DOHH2 (cell line): ENCODE measurements at regions not wholly inside any gene's neighbourhood (a gene's known extent, or its start where the extent isn't known, plus 50 kb on each side); places are given as distances from the start of the nearest gene placed in this dataset.

Source experiments
- H3F3A ChIP-seq: fragments of 200-600 bp; sonication (generic), shearing (Covaris generic); 2 replicates; pipeline ENCODE4 v1.6.0; 2016; ENCODE audit warnings: antibody characterized with exemption, mild to moderate bottlenecking; ENCODE audit not compliant: control insufficient read depth, insufficient read depth
- H3K27ac ChIP-seq: fragments of 200-600 bp; sonication (generic); 2 replicates; pipeline ENCODE4 v1.5.1; 2014; ENCODE audit warnings: low read depth, mild to moderate bottlenecking, low read length, moderate library complexity
- H3K27me3 ChIP-seq: fragments of 200-600 bp; sonication (generic); 2 replicates; pipeline ENCODE4 v1.6.1; 2014; ENCODE audit warnings: mild to moderate bottlenecking, low read length, mixed read lengths; ENCODE audit not compliant: control insufficient read depth
- H3K36me3 ChIP-seq: fragments of 200-600 bp; sonication (generic); 2 replicates; pipeline ENCODE4 v1.6.1; 2014; ENCODE audit warnings: mild to moderate bottlenecking, low read length, moderate library complexity, mixed read lengths; ENCODE audit not compliant: control insufficient read depth
- H3K4me1 ChIP-seq: fragments of 200-600 bp; sonication (generic); 2 replicates; pipeline ENCODE4 v1.6.1; 2014; ENCODE audit warnings: mild to moderate bottlenecking, low read length, mixed read lengths; ENCODE audit not compliant: control insufficient read depth
- H3K4me2 ChIP-seq: fragments of 200-600 bp; sonication (generic); 2 replicates; pipeline ENCODE4 v1.6.0; 2014; ENCODE audit warnings: mild to moderate bottlenecking, low read length, moderate library complexity
- H3K4me3 ChIP-seq: fragments of 200-600 bp; sonication (generic); 2 replicates; pipeline ENCODE4 v1.5.1; 2014; ENCODE audit warnings: mild to moderate bottlenecking, low read length, mixed read lengths
- H3K79me2 ChIP-seq: fragments of 200-600 bp; sonication (generic); 2 replicates; pipeline ENCODE4 v1.6.1; 2014; ENCODE audit warnings: mild to moderate bottlenecking, low read length, mixed read lengths; ENCODE audit not compliant: control insufficient read depth
- H3K9me2 ChIP-seq: fragments of 200-600 bp; sonication (generic); replicated peaks from 2 replicates; pipeline ENCODE4 v1.6.1; 2014; ENCODE audit warnings: mild to moderate bottlenecking, low read length, mixed read lengths; ENCODE audit not compliant: control insufficient read depth
- H3K9me3 ChIP-seq: fragments of 200-600 bp; sonication (generic); 2 replicates; pipeline ENCODE4 v1.6.1; 2014; ENCODE audit warnings: antibody characterized with exemption, low read length, mixed read lengths; ENCODE audit not compliant: control insufficient read depth, insufficient read depth
- H4K20me1 ChIP-seq: fragments of 200-600 bp; sonication (generic); 2 replicates; pipeline ENCODE4 v1.6.0; 2014; ENCODE audit warnings: low read depth, mild to moderate bottlenecking, antibody characterized with exemption, low read length, moderate library complexity; ENCODE audit not compliant: control insufficient read depth, insufficient read depth
- CTCF ChIP-seq: fragments of 200-600 bp; sonication (generic); IDR thresholded peaks from one replicate; pipeline ENCODE4 v1.5.1; 2014; ENCODE audit warnings: antibody characterized with exemption, mild to moderate bottlenecking, low read depth, low read length; ENCODE audit not compliant: poor library complexity, severe bottlenecking
- EZH2phosphoT487 ChIP-seq: fragments of 200-600 bp; sonication (generic); IDR thresholded peaks from 2 replicates; pipeline ENCODE4 v1.6.1; 2017; ENCODE audit warnings: borderline replicate concordance, mild to moderate bottlenecking, antibody characterized with exemption, low read length, moderate library complexity, mixed read lengths

- Histone ChIP-seq H3K79me2 (no peaks in the 10 kb centered on the region), H3K4me3 (no peak overlapping the region), H3K4me1 (peaks cover 20% of the 10 kb centered on the region), H3K27ac (no peak overlapping the region), H3K27me3 (no peaks in the 10 kb centered on the region), H3F3A (no peaks in the 10 kb centered on the region), H3K9me2 (no peaks in the 10 kb centered on the region), H3K4me2 (no peak overlapping the region), H4K20me1 (no peaks in the 10 kb centered on the region), H3K9me3 (no peaks in the 10 kb centered on the region), H3K36me3 (no peaks in the 10 kb centered on the region)
- TF ChIP-seq EZH2phosphoT487 (no peak), CTCF (no peak)
Observed at GRCh38 chr11:26229981-26230380, 101.9 kb upstream of the ANO3 start.

GRCh38 chr11:26231252-26231661, 100.7 kb upstream of the ANO3 start:
- no peaks in the 10 kb centered on the region for H3K9me3 ChIP-seq
- H3K9me2 ChIP-seq: no peaks in the 10 kb centered on the region
- no peaks in the 10 kb centered on the region for H3K27me3 ChIP-seq
- H3K27ac ChIP-seq: no peak overlapping the region
- no peaks in the 10 kb centered on the region for H3K36me3 ChIP-seq
- H3K4me3 ChIP-seq: no peak overlapping the region
- no peak overlapping the region for H3K4me2 ChIP-seq
- TF ChIP-seq EZH2phosphoT487 (no peak), CTCF (no peak)
- H3K4me1 ChIP-seq: peaks cover 17% of the 10 kb centered on the region
- H4K20me1 ChIP-seq: no peaks in the 10 kb centered on the region
- no peaks in the 10 kb centered on the region for H3K79me2 ChIP-seq
- no peaks in the 10 kb centered on the region for H3F3A ChIP-seq

GRCh38 chr11:26234451-26234850, 97.5 kb upstream of the ANO3 start:
- no peaks in the 10 kb centered on the region for H4K20me1 ChIP-seq
- H3K79me2 ChIP-seq: no peaks in the 10 kb centered on the region
- H3K4me2 ChIP-seq: no peak overlapping the region
- no peak for TF ChIP-seq EZH2phosphoT487
- no peak for TF ChIP-seq CTCF
- H3K27me3 ChIP-seq: no peaks in the 10 kb centered on the region
- no peaks in the 10 kb centered on the region for H3K9me3 ChIP-seq
- no peaks in the 10 kb centered on the region for H3F3A ChIP-seq
- no peaks in the 10 kb centered on the region for H3K9me2 ChIP-seq
- H3K4me3 ChIP-seq: no peak overlapping the region
- H3K27ac ChIP-seq: no peak overlapping the region
- no peaks in the 10 kb centered on the region for H3K36me3 ChIP-seq
- no peaks in the 10 kb centered on the region for H3K4me1 ChIP-seq

GRCh38 chr11:26243426-26243825, 88.5 kb upstream of the ANO3 start:
- H3K27ac ChIP-seq: no peak overlapping the region
- H3K27me3 ChIP-seq: no peaks in the 10 kb centered on the region
- no peak overlapping the region for H3K4me2 ChIP-seq

More at GRCh38 chr11:26243426-26243825, 88.5 kb upstream of the ANO3 start:
- no peaks in the 10 kb centered on the region for H4K20me1 ChIP-seq
- TF ChIP-seq CTCF (no peak), EZH2phosphoT487 (no peak)
- H3K9me3 ChIP-seq: no peaks in the 10 kb centered on the region
- H3K9me2 ChIP-seq: no peaks in the 10 kb centered on the region
- H3K79me2 ChIP-seq: no peaks in the 10 kb centered on the region
- no peaks in the 10 kb centered on the region for H3K36me3 ChIP-seq
- no peak overlapping the region for H3K4me3 ChIP-seq
- H3K4me1 ChIP-seq: no peaks in the 10 kb centered on the region
- H3F3A ChIP-seq: no peaks in the 10 kb centered on the region
